ENCODE measurements at regions not wholly inside any gene's neighbourhood (a gene's known extent, or its start where the extent isn't known, plus 50 kb on each side); places are given as distances from the start of the nearest gene placed in this dataset.

GRCh38 chr10:37476285-37476684 lies 350.9 kb downstream of the ANKRD30A start:
- TF ChIP-seq, protein P1, sequence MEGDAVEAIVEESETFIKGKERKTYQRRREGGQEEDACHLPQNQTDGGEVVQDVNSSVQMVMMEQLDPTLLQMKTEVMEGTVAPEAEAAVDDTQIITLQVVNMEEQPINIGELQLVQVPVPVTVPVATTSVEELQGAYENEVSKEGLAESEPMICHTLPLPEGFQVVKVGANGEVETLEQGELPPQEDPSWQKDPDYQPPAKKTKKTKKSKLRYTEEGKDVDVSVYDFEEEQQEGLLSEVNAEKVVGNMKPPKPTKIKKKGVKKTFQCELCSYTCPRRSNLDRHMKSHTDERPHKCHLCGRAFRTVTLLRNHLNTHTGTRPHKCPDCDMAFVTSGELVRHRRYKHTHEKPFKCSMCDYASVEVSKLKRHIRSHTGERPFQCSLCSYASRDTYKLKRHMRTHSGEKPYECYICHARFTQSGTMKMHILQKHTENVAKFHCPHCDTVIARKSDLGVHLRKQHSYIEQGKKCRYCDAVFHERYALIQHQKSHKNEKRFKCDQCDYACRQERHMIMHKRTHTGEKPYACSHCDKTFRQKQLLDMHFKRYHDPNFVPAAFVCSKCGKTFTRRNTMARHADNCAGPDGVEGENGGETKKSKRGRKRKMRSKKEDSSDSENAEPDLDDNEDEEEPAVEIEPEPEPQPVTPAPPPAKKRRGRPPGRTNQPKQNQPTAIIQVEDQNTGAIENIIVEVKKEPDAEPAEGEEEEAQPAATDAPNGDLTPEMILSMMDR (optimal IDR thresholded peaks at IDR 0.05 in 1 of 3, IDR thresholded peaks at IDR 0.05 in 1 of 3, conservative IDR thresholded peaks at IDR 0.05 in 1 of 3; ENCODE audit: extremely low read depth in 1 of 3, insufficient read depth in 2 of 3, low read length in 3 of 3) = no peak
- no peak for TF ChIP-seq EZH2 (IDR thresholded peaks at IDR 0.05; ENCODE audit: low read length)
